Left lung (tissue), 4 donors: ENCODE measurements at regions not wholly inside any gene's neighbourhood (a gene's known extent, or its start where the extent isn't known, plus 50 kb on each side); places are given as distances from the start of the nearest gene placed in this dataset.

Source experiments
- ATAC-seq: fragments of 200-7000 bp; cut with Tn5 transposase; one replicate; pipeline ENCODE4 v1.9.1; 2020; ENCODE audit warnings: moderate library complexity
- DNase-seq, 4 donors: peaks; one replicate each; pipeline ENCODE4 v3.0.0-alpha.2; 2013 to 2020
- H3K27ac ChIP-seq, 2 donors: fragments of 200-600 bp; sonication (generic) in 1 of 2; one replicate each; pipeline versions ENCODE4 v1.5.0 to v1.8.0; 2020 to 2021
- H3K27me3 ChIP-seq, 2 donors: fragments of 200-600 bp; sonication (generic) in 1 of 2; one replicate each; pipeline versions ENCODE4 v1.5.0 to v1.8.0; 2020 to 2021
- H3K36me3 ChIP-seq, 2 donors: fragments of 200-600 bp; sonication (generic) in 1 of 2; one replicate each; pipeline versions ENCODE4 v1.5.0 to v1.8.0; 2020 to 2021
- H3K4me1 ChIP-seq, 2 donors: fragments of 200-600 bp; one replicate each; pipeline ENCODE4 v1.8.0; 2021
- H3K4me3 ChIP-seq, 2 donors: fragments of 200-600 bp; sonication (generic) in 1 of 2; one replicate each; pipeline versions ENCODE4 v1.5.0 to v1.8.0; 2020 to 2021; ENCODE audit warnings: mild to moderate bottlenecking in 1 of 2
- H3K9me3 ChIP-seq, 2 donors: fragments of 200-600 bp; sonication (generic) in 1 of 2; one replicate each; pipeline versions ENCODE4 v1.5.0 to v1.8.0; 2020 to 2021
- CTCF ChIP-seq, 2 donors: fragments of 200-600 bp; sonication (generic) in 1 of 2; IDR thresholded peaks; one replicate each; pipeline versions ENCODE4 v1.5.0 to v1.8.0; 2021; ENCODE audit warnings: antibody characterized with exemption in 2 of 2
- intact Hi-C, 2 donors: fragments of 100-400 bp; cut with DNase I; formaldehyde crosslinking; loops; one replicate each; pipeline versions ENCODE4 v1.11.2 to v1.14.2; 2022
- donor health status: DM: no; HTN: yes; CAD: no.
- donor health status: DM: no; HTN: no; CAD: no.

GRCh38 chr20:56941101-56941686 lies 312.1 kb downstream of the TFAP2C start:
- no peaks in the 10 kb centered on the region for H3K36me3 ChIP-seq
- H3K27ac ChIP-seq, result no peak overlapping the region
- ATAC-seq, result no peak
- peaks cover 0 to 34% of the 10 kb centered on the region in 2 donors for H3K27me3 ChIP-seq
- no peak for DNase-seq
- H3K4me1 ChIP-seq, result no peaks in the 10 kb centered on the region
- no peak for TF ChIP-seq CTCF (IDR thresholded peaks at IDR 0.05)
- H3K9me3 ChIP-seq, result no peaks in the 10 kb centered on the region
- intact Hi-C loops, result loop anchor here in 1 of 2 donors (10.0 kb wide), 1 partner anchor 64 kb away; no protein-coding TSS in a partner anchor
- no peak overlapping the region for H3K4me3 ChIP-seq

- Histone ChIP-seq H3K4me3 (no peak overlapping the region), H3K36me3 (no peaks in the 10 kb centered on the region), H3K9me3 (no peaks in the 10 kb centered on the region), H3K4me1 (no peaks in the 10 kb centered on the region), H3K27ac (no peak overlapping the region), H3K27me3 (peaks cover 0 to 31% of the 10 kb centered on the region in 2 donors)
- intact Hi-C loops, result loop anchor here in 1 of 2 donors (10.0 kb wide), 1 partner anchor 61 kb away; no protein-coding TSS in a partner anchor
- TF ChIP-seq CTCF (IDR thresholded peaks at IDR 0.05), result no peak
- no peak for ATAC-seq
- no peak for DNase-seq
These were observed 315.1 kb downstream of the TFAP2C start for GRCh38 chr20:56943946-56944945.

DNA sequence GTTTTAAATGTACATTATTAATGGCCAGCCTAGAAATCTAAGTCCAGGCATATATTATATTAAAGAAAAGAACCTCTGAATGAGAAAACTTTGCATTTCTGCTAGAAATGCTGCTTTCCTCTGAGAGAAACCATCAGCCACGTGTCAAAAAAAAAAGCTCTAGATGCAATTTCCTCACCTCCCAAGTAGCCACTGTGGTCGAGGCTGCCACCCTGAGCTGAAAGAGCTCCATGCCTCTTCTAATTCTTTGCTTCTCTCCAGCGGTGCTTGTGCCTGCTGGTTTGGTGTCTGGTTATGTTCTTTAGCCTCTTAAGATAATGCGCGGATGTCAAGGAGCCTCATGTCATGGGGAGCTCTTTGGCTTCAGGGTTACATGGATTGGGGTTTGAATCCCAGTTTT lies 316.0 kb downstream of the TFAP2C start:
- no peak for DNase-seq
- no peak for ATAC-seq
- H3K36me3 ChIP-seq, result no peaks in the 10 kb centered on the region
- H3K9me3 ChIP-seq, result no peaks in the 10 kb centered on the region
- no peaks in the 10 kb centered on the region for H3K4me1 ChIP-seq
- no peak overlapping the region for H3K27ac ChIP-seq
- H3K4me3 ChIP-seq, result no peak overlapping the region
- H3K27me3 ChIP-seq, result peaks cover 0 to 38% of the 10 kb centered on the region in 2 donors
- intact Hi-C loops, result loop anchor here in 1 of 2 donors (10.0 kb wide), 1 partner anchor 60 kb away; no protein-coding TSS in a partner anchor
- TF ChIP-seq CTCF (IDR thresholded peaks at IDR 0.05), result no peak

GRCh38 chr20:56945901-56946300 lies 316.8 kb downstream of the TFAP2C start:
- ATAC-seq (no peak), DNase-seq (no peak)
- H3K4me3 ChIP-seq, result no peak overlapping the region
- TF ChIP-seq CTCF (IDR thresholded peaks at IDR 0.05), result no peak
- H3K27ac ChIP-seq, result no peak overlapping the region
- no peaks in the 10 kb centered on the region for H3K36me3 ChIP-seq
- intact Hi-C loops, result loop anchor here in 1 of 2 donors (10.0 kb wide), 1 partner anchor 59 kb away; no protein-coding TSS in a partner anchor
- no peaks in the 10 kb centered on the region for H3K4me1 ChIP-seq
- H3K27me3 ChIP-seq, result peaks cover 0 to 38% of the 10 kb centered on the region in 2 donors
- no peaks in the 10 kb centered on the region for H3K9me3 ChIP-seq

GRCh38 chr20:56949318-56949717 lies 317.1 kb downstream of the BMP7 start:
- H3K4me3 ChIP-seq, result no peak overlapping the region
- no peak for TF ChIP-seq CTCF (IDR thresholded peaks at IDR 0.05)
- H3K36me3 ChIP-seq, result no peaks in the 10 kb centered on the region
- ATAC-seq, result no peak
- DNase-seq, result no peak
- intact Hi-C loops, result loop anchor here in 1 of 2 donors (10.0 kb wide), 1 partner anchor 55 kb away; no protein-coding TSS in a partner anchor
- no peaks in the 10 kb centered on the region for H3K9me3 ChIP-seq
- no peak overlapping the region for H3K27ac ChIP-seq
- no peaks in the 10 kb centered on the region for H3K4me1 ChIP-seq
- peaks cover 0 to 56% of the 10 kb centered on the region in 2 donors for H3K27me3 ChIP-seq
